DMS153 treated with DMSO at 0.1 percent for 48 hours (cell line): ENCODE measurements at regions not wholly inside any gene's neighbourhood (a gene's known extent, or its start where the extent isn't known, plus 50 kb on each side); places are given as distances from the start of the nearest gene placed in this dataset.
"Not testable (repeated sequence)": the region's sequence is repeated elsewhere in the genome, so short reads cannot be mapped to it uniquely, and the experiment has no call there.

Experiments used
- DNase-seq: peaks from one replicate; lab custom pipeline; 2025; ENCODE audit not compliant: unreplicated experiment; lab: John Stamatoyannopoulos, UW

DNA sequence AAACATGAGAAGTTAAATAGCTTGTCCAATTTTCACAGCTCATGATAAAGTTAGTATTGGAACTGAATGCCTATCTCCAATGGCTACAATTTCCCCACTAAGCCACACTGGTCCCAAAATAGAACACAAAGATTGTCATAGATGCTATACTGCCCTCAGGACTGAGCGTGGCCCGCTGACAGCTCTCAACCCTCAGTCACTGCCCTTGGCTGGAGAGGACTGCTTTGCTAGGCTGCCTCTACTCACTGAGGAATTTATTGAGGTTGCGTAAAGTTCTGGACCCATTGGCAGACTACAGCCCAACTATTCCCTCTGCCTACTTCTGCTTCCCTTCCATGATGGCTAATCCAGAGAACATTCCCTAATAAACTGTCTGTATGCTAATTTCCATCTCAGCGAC is 165.5 kb upstream of the BET1 start:
- DNase-seq, result no peak

- no peak for DNase-seq
Observed at GRCh38 chr7:94170836-94171235, 166.7 kb upstream of the BET1 start.

DNA sequence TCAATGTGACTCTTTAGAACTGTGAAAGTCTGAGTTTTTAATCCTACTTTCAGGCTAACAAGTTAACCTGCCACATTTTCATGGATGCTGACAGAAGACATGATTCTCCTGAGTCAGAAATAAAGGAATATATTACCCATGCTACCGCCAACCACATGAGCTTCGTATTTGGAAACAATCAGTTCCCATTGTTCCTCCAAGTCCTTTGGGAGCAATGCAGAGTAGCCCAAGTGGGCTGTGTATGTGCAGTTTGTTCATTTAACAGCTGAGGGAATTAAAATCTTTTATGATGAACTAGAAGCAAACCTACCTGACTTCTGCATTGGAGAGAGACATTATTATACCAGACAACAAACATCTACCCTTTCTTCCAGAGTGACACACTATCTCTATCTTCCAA is 169.3 kb upstream of the BET1 start:
- no peak for DNase-seq

GRCh38 chr7:94174375-94174774 is 170.2 kb upstream of the BET1 start:
- no peak for DNase-seq

DNA sequence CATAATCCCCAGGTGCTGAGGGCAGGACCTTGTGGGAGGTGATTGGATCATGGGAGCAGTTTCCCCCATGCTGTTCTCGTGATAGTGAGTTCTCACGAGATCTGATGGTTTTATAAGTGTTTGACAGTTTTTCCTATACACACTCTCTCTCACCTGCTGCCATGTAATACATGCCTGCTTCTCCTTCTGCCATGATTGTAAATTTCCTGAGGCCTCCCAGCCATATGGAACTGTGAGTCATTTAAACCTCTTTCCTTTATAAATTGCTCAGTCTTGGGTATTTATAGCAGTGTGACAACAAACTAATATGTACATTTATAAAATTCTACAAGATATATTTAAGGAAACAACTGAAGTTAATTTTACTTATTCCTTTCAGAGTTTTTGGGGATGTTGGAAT is 170.8 kb upstream of the BET1 start:
- no peak for DNase-seq

GRCh38 chr7:94176694-94177200 is 172.6 kb upstream of the BET1 start:
- no peak for DNase-seq

DNA sequence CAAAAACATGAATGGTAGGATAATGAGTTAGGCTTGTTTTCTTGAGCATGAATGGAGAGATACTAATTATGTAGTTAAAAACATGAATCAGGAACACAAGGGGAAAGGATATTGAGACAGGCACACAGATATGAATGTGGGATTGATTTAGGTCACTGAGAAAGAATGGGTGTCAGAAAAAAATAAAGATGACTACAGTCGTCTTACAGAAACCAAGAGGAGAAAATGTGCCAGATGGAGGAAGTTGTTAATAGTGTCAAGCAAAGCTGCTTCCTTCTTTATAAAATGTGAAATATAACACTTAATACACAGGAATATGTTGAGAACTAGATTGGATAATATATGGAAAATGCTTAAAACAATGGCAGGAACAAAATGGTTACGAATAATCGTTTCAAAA is 173.3 kb upstream of the BET1 start:
- no peak for DNase-seq

DNA sequence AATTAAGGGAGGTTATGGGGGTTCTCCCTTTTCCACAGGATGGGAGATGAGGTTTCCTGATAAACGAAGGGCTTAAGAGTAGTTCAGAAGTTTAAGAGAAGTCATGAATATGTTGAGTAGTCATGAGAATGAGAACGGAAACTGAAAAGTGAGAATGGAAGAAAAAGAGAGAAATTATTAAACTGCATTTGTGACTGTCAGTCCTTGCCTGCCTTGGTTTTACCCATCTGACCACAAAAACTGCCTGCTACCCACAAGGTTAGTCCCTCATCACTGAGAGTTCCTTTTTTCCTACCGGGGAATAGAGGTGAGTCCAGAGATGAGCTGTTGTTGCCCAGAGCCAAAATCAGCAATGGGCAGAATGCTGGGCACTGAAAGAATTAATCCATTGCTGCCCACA is 174.1 kb upstream of the BET1 start:
- no peak for DNase-seq

GRCh38 chr7:94179466-94179865 is 175.3 kb upstream of the BET1 start:
- DNase-seq, result no peak

GRCh38 chr7:94182066-94182465 is 177.9 kb upstream of the BET1 start:
- DNase-seq, result no peak

DNA sequence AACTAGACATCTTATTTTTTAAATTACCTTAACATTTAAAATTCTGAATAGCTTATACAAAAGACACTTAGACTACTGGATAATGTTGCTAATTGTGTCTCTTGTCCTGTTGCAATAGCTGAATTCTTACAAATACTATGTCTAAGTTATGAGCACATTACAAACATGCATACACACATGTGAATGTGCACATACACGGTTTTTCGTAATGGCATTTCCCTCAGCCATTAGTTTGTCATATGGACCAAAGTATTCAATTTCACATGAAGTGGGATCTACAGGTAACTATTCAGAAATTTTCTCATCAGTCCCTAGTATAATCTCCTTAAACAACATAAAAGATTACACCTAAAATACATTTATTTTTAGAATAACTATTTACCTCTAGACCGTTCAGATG is 178.6 kb upstream of the BET1 start:
- DNase-seq, result no peak

GRCh38 chr7:94183289-94183749 is 179.2 kb upstream of the BET1 start:
- no peak for DNase-seq

DNA sequence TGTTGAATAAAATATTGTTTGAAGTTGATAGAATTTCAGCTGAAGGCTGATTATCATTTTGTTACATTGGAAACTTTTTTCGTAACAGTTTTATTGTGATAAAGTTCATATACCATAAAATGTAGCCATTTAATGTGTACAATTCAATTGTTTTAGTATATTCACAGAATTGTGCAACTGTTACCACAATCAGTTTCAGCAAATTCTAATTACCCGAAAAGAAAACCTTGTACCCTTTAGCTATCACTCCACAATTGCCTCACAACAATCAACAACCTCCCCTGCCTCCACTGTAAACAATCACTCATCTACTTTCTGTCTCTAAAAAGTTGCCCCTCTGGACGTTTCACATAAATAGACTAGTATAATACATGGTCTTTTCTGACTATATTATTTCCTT is 179.7 kb upstream of the BET1 start:
- no peak for DNase-seq

DNA sequence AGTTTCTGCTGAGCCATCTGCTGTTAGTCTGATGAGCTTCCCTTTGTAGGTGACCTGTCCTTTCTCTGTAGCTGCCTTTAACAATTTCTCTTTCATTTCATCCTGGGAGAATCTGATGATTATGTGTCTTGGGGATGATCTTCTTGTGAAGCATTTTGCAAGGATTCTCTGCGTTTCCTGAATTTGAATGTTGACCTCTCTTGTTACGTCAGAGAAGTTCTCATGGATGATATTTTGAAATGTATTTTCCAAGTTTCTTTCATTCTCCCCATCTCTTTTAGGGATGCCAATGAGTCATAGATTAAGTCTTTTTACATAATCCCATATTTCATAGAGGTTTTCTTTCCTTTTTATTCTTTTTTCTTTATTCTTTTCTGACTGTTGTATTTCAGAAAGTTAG is 184.2 kb upstream of the BET1 start:
- no peak for DNase-seq

DNA sequence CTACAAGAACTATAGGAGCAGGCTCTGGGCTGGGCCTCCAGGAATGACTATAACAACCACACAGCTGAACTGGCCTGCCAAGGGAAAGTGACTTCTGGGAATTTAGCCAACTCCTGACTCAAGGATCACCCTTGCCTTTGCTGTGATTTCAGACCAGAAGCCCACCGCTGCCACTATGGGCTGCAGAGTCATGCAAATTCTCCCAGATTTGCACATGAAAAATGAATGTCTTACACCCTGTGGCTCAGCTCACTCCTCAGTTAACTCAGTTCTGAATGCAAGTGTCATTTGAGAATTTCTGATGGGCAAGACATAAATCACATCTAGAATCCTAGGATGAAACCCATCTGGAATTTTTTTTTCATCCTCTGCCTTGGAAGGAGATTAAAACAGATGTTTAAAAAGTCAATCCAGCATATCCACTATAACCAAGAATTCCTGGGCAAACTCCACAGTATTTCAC is 186.5 kb upstream of the BET1 start:
- DNase-seq, result no peak

DNA sequence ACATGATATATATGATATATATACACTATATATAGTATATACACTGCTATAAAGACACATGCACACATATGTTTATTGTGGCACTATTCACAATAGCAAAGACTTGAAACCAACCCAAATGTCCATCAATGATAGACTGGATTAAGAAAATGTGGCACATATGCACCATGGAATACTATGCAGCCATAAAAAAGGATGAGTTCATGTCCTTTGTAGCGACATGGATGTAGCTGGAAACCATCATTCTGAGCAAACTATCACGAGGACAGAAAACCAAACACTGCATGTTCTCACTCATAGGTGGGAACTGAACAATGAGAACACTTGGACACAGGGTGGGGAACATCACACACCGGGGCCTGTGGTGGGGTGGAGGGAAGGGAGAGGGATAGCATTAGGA is 190.3 kb upstream of the BET1 start:
- DNase-seq, result not testable (repeated sequence)

GRCh38 chr7:94195201-94195600 is 191.0 kb upstream of the BET1 start:
- no peak for DNase-seq

GRCh38 chr7:94195813-94196212 is 191.7 kb upstream of the BET1 start:
- DNase-seq, result no peak

DNA sequence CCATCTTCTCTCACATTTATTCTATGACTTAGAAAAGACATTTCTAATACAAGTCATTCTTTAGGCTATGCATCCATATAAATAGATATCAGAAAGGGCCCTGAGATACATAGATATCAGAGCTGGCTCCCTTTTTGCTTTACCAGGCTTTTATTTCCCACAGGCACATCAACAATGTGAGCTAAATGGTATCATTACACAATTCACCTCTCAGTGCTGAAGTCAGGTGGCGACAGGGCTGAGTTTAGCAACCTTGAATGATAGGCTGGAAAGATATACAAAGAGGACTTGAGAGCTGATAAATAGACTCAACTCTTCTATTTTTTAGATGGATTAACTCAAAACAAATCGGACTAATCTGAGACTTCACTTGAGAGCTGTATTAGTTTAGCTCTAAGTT is 189.2 kb upstream of the COL1A2 start:
- DNase-seq, result no peak

GRCh38 chr7:94206295-94206694 is 188.4 kb upstream of the COL1A2 start:
- DNase-seq, result no peak

GRCh38 chr7:94212160-94212559 is 182.5 kb upstream of the COL1A2 start:
- DNase-seq, result no peak

DNA sequence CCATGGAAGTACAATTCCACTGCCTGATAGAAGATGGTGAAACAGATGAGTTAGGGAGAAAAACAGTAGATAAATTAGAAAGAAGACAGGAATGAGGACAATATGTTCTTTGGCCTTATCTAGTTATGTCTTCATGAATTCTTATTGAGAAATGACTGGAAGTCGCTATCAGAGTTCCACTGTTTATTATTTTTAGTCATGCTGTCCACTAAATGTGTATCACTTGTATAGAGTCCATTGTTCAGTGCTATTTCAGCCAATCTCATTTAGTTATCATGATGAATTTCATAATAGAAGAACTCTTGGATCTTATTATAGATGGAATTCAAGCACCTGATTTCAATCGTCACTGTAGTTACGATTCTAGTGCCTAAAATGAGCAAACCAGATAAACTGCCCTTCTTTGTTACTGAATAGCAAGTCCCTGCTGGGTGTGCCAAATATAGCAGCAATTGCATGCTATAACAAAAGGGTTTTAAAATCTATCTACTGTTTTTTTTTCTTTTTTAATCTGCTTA is 177.7 kb upstream of the COL1A2 start:
- no peak for DNase-seq

DNA sequence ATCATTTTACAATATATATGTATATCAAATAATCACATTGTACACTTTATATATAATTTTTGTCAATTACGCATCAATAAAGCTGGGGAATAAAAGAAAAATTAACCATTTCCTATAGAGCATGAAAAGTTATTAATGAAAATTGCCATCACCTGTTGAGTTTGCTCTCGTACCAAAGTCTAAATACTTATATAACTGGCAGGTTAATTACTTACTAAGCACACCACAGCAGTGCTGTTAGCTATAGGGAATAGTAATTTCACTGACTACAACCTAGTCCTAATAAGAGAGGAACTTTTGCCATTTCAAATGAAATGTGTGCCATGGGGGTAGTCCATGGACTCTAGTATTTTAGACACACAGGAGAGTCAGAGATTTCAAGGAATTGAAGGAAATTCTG is 176.9 kb upstream of the COL1A2 start:
- DNase-seq, result no peak
